AG09319 (cell line): ENCODE measurements at regions not wholly inside any gene's neighbourhood (a gene's known extent, or its start where the extent isn't known, plus 50 kb on each side); places are given as distances from the start of the nearest gene placed in this dataset.

Experiments
- DNase-seq: peaks from one replicate; pipeline ENCODE4 v3.0.0-alpha.2; 2010; ENCODE audit warnings: low read depth; ENCODE audit errors: extremely low read depth
- TF ChIP-seq, protein P1 (sequence below): IDR thresholded peaks from 2 replicates; pipeline ENCODE4 v1.5.1; 2011; ENCODE audit warnings: low read depth, mild to moderate bottlenecking, inconsistent platforms, low read length, moderate library complexity

DNA sequence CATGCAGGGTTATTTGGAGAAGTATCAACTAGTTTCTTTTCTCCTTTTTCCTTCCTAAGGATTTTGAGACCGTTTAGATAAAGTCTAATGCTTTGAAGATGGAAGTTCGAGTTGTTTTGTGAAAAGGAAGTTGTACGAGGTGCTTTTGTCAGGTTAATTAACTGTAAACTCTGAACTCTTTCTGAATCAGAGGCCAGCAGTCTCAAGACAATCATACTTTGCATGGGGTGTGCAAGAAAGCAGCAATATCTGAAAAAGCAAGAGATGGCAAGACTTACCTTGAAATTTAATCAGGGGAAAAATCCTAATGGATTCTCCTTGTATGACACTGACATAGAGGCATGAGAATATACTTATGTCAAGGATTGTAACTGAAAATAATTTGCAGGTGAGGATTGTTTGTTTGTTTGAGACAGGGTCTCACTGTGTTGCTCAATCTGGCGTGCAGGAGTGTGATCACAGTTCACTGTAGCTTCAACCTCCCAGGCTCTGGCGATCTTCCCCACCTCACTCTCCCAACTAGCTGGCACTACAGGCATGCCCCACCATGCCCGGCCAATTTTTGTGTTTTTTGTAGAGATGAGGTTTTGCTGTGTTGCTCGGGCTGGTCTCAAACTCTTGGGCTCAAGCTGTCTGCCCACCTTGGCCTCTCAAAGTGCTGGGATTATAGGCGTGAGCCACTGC is 170.2 kb upstream of the HMGA2 start:
- TF ChIP-seq, protein P1, sequence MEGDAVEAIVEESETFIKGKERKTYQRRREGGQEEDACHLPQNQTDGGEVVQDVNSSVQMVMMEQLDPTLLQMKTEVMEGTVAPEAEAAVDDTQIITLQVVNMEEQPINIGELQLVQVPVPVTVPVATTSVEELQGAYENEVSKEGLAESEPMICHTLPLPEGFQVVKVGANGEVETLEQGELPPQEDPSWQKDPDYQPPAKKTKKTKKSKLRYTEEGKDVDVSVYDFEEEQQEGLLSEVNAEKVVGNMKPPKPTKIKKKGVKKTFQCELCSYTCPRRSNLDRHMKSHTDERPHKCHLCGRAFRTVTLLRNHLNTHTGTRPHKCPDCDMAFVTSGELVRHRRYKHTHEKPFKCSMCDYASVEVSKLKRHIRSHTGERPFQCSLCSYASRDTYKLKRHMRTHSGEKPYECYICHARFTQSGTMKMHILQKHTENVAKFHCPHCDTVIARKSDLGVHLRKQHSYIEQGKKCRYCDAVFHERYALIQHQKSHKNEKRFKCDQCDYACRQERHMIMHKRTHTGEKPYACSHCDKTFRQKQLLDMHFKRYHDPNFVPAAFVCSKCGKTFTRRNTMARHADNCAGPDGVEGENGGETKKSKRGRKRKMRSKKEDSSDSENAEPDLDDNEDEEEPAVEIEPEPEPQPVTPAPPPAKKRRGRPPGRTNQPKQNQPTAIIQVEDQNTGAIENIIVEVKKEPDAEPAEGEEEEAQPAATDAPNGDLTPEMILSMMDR: no peak
- no peak for DNase-seq

DNA sequence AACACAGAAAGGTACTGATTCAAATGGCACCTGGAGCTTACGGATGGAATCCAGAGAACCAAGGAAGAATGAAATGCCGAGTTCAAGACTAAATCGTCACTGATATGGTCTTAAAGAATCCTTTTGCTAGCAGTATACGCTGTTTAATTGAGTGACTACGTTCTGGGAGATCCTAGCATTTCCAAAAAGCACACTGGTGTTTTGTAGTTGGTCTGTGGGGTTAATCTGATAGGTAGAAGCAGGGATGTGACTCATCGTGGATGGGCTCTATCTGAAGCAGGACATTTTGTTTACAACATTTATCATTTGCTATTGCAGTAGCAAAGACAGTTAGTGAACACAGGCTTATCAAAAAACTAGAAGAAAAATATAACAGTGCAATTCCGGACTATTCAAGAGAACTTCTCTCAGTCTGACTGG is 169.2 kb upstream of the HMGA2 start:
- DNase-seq: no peak

DNA sequence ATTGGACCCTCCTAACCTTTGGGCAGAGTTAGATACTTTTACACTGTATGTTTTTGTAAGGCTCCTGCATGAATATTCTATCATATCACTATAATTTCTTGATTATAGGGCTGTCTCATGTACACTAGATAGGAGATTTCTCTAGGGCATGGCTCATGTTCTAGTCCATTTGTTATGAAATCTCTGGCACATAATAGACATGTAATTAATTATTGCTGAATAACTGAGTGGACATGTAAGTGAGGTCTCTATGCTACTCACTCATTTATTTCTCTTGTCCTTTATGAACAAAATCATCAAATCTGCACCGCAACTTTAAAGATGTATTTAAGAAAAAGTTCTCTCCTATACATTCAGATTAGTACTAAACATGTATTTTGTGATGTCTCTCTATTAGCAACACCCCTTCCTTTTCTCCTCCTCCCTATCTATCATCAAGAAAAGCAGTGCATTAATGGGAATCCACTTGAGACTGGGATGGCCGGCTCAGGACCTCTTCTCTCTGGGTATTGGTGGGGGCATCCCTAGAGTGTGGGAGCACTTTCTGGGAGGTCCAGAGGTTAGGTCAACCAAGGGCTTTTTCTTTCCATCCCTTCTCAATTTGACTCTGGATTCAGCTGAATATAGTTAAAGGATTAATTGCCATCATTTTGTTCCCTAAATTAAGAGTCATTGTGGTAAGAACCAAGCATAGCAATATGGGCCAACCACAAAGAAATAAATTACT is 168.0 kb upstream of the HMGA2 start:
- TF ChIP-seq, protein P1: no peak
- no peak for DNase-seq

More for the DNA sequence above, 169.2 kb upstream of the HMGA2 start:
- TF ChIP-seq, protein P1: no peak

DNA sequence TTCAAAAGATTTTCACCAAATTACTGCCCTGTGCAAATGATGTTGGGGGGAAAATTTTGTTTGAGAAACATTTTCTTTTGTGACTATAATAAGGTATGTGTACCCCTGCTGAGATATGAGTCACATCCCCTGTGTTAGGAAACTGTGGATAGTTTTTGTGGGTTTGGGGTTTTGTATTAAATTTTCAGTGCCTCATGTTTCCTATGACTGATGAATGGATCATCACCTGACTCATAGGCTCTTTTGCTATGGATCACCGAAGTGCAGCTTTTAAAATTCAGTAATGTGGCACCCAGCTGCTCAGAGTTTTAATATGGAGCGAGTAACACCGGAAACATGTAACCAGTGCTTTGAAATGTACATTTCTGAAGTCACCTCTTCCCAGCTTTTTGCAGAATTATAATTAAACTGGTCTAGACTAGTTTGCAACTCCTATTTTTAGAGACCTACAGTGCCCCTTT is 167.4 kb upstream of the HMGA2 start:
- DNase-seq: peak; percentile 69

DNA sequence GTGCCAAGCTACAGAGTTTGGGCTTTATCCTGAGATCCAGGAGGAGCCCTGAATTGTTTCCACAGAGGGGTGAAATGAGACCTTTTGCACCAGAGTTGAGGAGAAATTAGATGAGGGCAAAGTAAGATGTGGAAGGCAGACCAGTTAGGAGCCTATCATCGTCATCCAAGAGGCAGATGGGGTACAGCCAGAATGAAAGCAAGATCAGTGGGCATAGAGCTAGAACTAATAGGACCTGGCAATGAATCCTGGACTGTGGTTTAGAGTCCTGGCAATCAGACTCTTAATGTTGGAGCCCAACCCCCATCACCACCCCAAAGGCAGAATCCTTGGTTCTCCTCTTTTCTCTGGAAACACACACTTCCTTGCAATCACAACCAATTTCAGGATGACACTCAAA is 166.6 kb upstream of the HMGA2 start:
- TF ChIP-seq, protein P1: no peak
- DNase-seq: no peak

More for the DNA sequence above, 167.4 kb upstream of the HMGA2 start:
- TF ChIP-seq, protein P1: no peak

DNA sequence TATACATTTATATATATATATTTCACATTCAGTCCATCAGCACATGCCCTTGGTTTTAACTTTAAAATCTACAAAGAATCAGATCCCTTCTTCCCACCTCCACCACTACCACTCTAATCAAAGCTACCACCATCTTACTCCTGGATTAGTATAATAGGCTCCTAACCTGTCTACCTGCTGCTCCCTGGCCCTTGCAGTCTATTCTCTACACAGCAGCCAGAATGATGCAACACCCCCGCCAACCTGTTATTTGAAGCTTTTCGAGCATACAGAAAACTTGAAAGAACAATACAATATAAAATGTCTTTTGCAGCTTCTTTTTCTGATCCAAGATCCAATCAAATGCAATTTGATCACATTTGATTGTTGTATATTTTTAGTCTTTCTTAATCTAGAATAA is 165.9 kb upstream of the HMGA2 start:
- no peak for DNase-seq
- TF ChIP-seq, protein P1: no peak

DNA sequence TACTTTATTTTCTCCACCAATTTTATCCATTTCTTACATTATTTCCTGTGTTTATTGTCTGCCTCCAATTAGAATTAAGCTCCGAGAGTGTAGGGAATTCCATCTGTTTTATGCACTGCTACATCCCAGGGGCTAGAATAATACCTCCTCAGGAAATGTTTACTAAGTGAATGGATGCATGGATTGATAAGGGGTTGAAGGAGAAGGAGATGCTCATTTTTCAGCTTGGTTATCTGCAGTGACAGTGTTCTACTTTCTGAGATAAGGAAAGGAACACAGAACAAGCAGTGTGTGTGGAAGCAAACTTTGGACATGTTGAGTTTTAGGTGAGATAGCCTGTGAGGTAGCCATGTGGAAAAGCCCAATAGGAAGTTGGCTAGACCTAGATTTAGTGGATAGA is 164.6 kb upstream of the HMGA2 start:
- TF ChIP-seq, protein P1: no peak

More for the DNA sequence above, 164.6 kb upstream of the HMGA2 start:
- no peak for DNase-seq
